GM12878 (cell line): ENCODE measurements at regions not wholly inside any gene's neighbourhood (a gene's known extent, or its start where the extent isn't known, plus 50 kb on each side); places are given as distances from the start of the nearest gene placed in this dataset.

Source experiments
- ATAC-seq: fragments of 200-7000 bp; cut with Tn5 transposase; 3 replicates; pipeline ENCODE4 v1.9.1; 2020; ENCODE audit warnings: mild to moderate bottlenecking, moderate library complexity
- BruUV-seq: library from RNA; stranded (reverse); fragments of 400-500 nt; replicated peaks from 2 replicates; lab custom pipeline; 2021; lab: Mats Ljungman, UMichigan
- CTCF ChIA-PET: fragments of 300-600 bp; sonication (Branson Sonifier 250); formaldehyde crosslinking; extraction: SDS; loops from one replicate; lab custom pipeline; 2021; ENCODE audit warnings: inconsistent platforms; lab: Yijun Ruan, JAX
- POLR2A ChIA-PET: fragments of 350-600 bp; formaldehyde crosslinking; extraction: SDS; loops from one replicate; lab custom pipeline; 2021; ENCODE audit warnings: inconsistent platforms; lab: Charles Lee
- RAD21 ChIA-PET: fragments of 300-600 bp; sonication (Branson Sonifier 250); formaldehyde crosslinking; loops from one replicate; lab custom pipeline; 2023; ENCODE audit warnings: antibody characterized with exemption; ENCODE audit not compliant: unreplicated experiment; lab: Charles Lee
- SMC1A ChIA-PET: fragments of 300-600 bp; sonication (Branson Sonifier 250); formaldehyde crosslinking; loops from one replicate; lab custom pipeline; 2023; ENCODE audit not compliant: unreplicated experiment, uncharacterized antibody; lab: Charles Lee
- DNase-seq: peaks from one replicate; pipeline ENCODE4 v3.0.0-alpha.2; 2011; ENCODE audit warnings: low read depth, low spot score
- FAIRE-seq: peaks from 3 replicates; lab custom pipeline; 2011; peaks lifted over from hg19 to GRCh38; lab: Jason Lieb, UNC
- H2AFZ ChIP-seq: 2 replicates; pipeline ENCODE4 v1.6.0; 2011; ENCODE audit warnings: low read depth, low read length, control low read depth; ENCODE audit not compliant: control insufficient read depth
- H3K27ac ChIP-seq: 2 replicates; pipeline ENCODE4 v1.5.1; 2011; ENCODE audit warnings: control low read depth; ENCODE audit not compliant: control insufficient read depth, insufficient read depth
- H3K27me3 ChIP-seq, 2 experiments: replicated peaks in 1 of 2; 2 replicates each; pipeline versions ENCODE4 v1.6.0 to v1.6.1; 2011; ENCODE audit warnings: low read length in 1 of 2; ENCODE audit not compliant: control insufficient read depth in 2 of 2, insufficient read depth in 2 of 2
- H3K36me3 ChIP-seq, 2 experiments: 2 replicates each; pipeline ENCODE4 v1.5.1; 2011; ENCODE audit warnings: low read length in 1 of 2; ENCODE audit not compliant: control insufficient read depth in 2 of 2, insufficient read depth in 2 of 2
- H3K4me1 ChIP-seq: 2 replicates; pipeline ENCODE4 v1.6.1; 2011; ENCODE audit warnings: mild to moderate bottlenecking, low read length, moderate library complexity, mixed read lengths; ENCODE audit not compliant: control insufficient read depth, insufficient read depth
- H3K4me2 ChIP-seq: 2 replicates; pipeline ENCODE4 v1.6.0; 2011; ENCODE audit warnings: control low read depth; ENCODE audit not compliant: control insufficient read depth, insufficient read depth
- H3K4me3 ChIP-seq: fragments of 200-600 bp; sonication (generic); 2 replicates; pipeline ENCODE4 v1.5.1; 2016
- H3K79me2 ChIP-seq: 2 replicates; pipeline ENCODE4 v1.6.0; 2011; ENCODE audit warnings: low read length; ENCODE audit not compliant: control insufficient read depth, insufficient read depth
- H3K9ac ChIP-seq: 2 replicates; pipeline ENCODE4 v1.8.0; 2011; ENCODE audit warnings: low read length, control low read depth, mixed read lengths; ENCODE audit not compliant: control insufficient read depth, insufficient read depth
- H3K9me3 ChIP-seq: replicated peaks from 3 replicates; pipeline ENCODE4 v1.5.1; 2011; ENCODE audit warnings: mild to moderate bottlenecking, low read length; ENCODE audit not compliant: control insufficient read depth, insufficient read depth
- H4K20me1 ChIP-seq: 2 replicates; pipeline ENCODE4 v1.6.0; 2011; ENCODE audit not compliant: control insufficient read depth, insufficient read depth
- CHD2 ChIP-seq: IDR thresholded peaks from 2 replicates; pipeline ENCODE4 v1.6.1; 2011; ENCODE audit warnings: low read depth, low read length, improper control_type of control experiment, borderline replicate concordance
- CREB1 ChIP-seq: IDR thresholded peaks from 2 replicates; pipeline ENCODE4 v1.6.1; 2012; ENCODE audit warnings: low read depth, mild to moderate bottlenecking, inconsistent platforms
- FOXK2 ChIP-seq: fragments of 450-650 bp; IDR thresholded peaks from 2 replicates; pipeline ENCODE4 v1.6.1; 2017; ENCODE audit warnings: mild to moderate bottlenecking, moderate library complexity
- MTA3 ChIP-seq: IDR thresholded peaks from 2 replicates; pipeline ENCODE4 v1.6.1; 2012; ENCODE audit warnings: low read length, inconsistent platforms, borderline replicate concordance
- MYB ChIP-seq: fragments of 150-350 bp; IDR thresholded peaks from 2 replicates; pipeline ENCODE4 v1.6.1; 2014; ENCODE audit warnings: mild to moderate bottlenecking, low read depth, low read length, borderline replicate concordance
- RAD21 ChIP-seq: IDR thresholded peaks from 2 replicates; pipeline ENCODE4 v1.6.1; 2011; ENCODE audit warnings: mild to moderate bottlenecking, low read depth, low read length, moderate library complexity; ENCODE audit not compliant: insufficient read depth
- SIX5 ChIP-seq: IDR thresholded peaks from 2 replicates; pipeline ENCODE4 v1.6.1; 2011; ENCODE audit warnings: mild to moderate bottlenecking, low read depth, low read length, moderate library complexity; ENCODE audit not compliant: severe bottlenecking
- SPI1 ChIP-seq: IDR thresholded peaks from 2 replicates; pipeline ENCODE4 v1.6.1; 2011; ENCODE audit warnings: low read depth, mild to moderate bottlenecking, low read length, moderate library complexity, borderline replicate concordance; ENCODE audit not compliant: insufficient read depth
- SUPT20H ChIP-seq: IDR thresholded peaks from 2 replicates; pipeline ENCODE4 v1.6.1; 2011; ENCODE audit warnings: low read depth, mild to moderate bottlenecking, low read length, moderate library complexity, borderline replicate concordance; ENCODE audit not compliant: control insufficient read depth
- SUZ12 ChIP-seq: fragments of 200-600 bp; sonication (generic); IDR thresholded peaks from one replicate; pipeline ENCODE4 v1.6.1; 2018; ENCODE audit warnings: antibody characterized with exemption, mild to moderate bottlenecking; ENCODE audit not compliant: unreplicated experiment
- TARDBP ChIP-seq: IDR thresholded peaks from 2 replicates; pipeline ENCODE4 v1.6.1; 2016; ENCODE audit warnings: borderline replicate concordance
- TCF7 ChIP-seq: IDR thresholded peaks from 2 replicates; pipeline ENCODE4 v1.6.1; 2014; ENCODE audit warnings: antibody characterized with exemption, borderline replicate concordance
- ZNF207 ChIP-seq: fragments of 450-650 bp; IDR thresholded peaks from 2 replicates; pipeline ENCODE4 v1.6.1; 2014; ENCODE audit warnings: antibody characterized with exemption, mild to moderate bottlenecking, borderline replicate concordance
- ZNF384 ChIP-seq: IDR thresholded peaks from 2 replicates; pipeline ENCODE4 v1.6.1; 2012; ENCODE audit warnings: low read depth, mild to moderate bottlenecking, low read length, improper control_type of control experiment, borderline replicate concordance
- ZNF622 ChIP-seq: fragments of 450-650 bp; IDR thresholded peaks from 2 replicates; pipeline ENCODE4 v1.6.1; 2017; ENCODE audit warnings: mild to moderate bottlenecking, inconsistent platforms
- in situ Hi-C: fragments of 300-500 bp; cut with MboI; formaldehyde crosslinking; loops from 9 replicates; pipeline ENCODE4 v1.14.3; 2018; ENCODE audit warnings: mixed read lengths
- intact Hi-C: fragments of 100-400 bp; cut with micrococcal nuclease; formaldehyde crosslinking; loops from one replicate; pipeline ENCODE4 v1.14.2; 2022; ENCODE audit not compliant: unreplicated experiment
- TF ChIP-seq, protein P1 (sequence below): fragments of 450-650 bp; IDR thresholded peaks from 2 replicates; pipeline ENCODE4 v1.6.1; 2016; ENCODE audit warnings: mild to moderate bottlenecking, moderate library complexity, borderline replicate concordance
- TF ChIP-seq, protein P2 (sequence below): IDR thresholded peaks from 2 replicates; pipeline ENCODE4 v1.6.1; 2012; ENCODE audit warnings: low read depth, low read length, improper control_type of control experiment
- TF ChIP-seq, protein P3 (sequence below): IDR thresholded peaks from 2 replicates; pipeline ENCODE4 v1.6.1; 2012; ENCODE audit warnings: low read depth, low read length, improper control_type of control experiment

DNA sequence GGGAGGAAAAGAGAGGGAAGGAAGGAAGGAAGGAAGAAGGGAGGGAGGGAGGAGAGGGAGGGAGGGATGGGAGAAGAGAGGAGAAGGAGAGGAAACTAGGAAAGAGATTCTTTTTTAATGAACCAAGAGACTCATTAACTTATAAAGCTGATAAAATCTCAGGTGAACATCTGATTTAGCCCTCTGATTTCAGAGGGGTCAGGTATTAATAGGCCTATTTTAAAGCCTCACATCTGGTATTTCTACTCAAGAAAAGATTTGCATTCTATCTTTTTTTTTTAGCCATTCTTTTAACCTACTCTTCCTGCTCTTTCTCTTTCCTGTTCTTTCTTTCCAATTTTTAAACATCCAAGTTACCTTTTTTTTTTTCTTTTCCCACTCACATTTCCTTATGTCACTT lies 103.3 kb upstream of the CPEB2 start:
- Histone ChIP-seq H3K36me3 (no peaks in the 10 kb centered on the region), H3K27me3 (no peaks in the 10 kb centered on the region), H3K79me2 (no peaks in the 10 kb centered on the region), H3K4me2 (no peak overlapping the region), H3K27ac (no peak overlapping the region), H4K20me1 (no peaks in the 10 kb centered on the region), H3K9me3 (no peaks in the 10 kb centered on the region; the same call in 2 of the 3 replicates), H3K4me3 (no peak overlapping the region), H3K4me1 (no peaks in the 10 kb centered on the region), H3K9ac (no peak overlapping the region), H2AFZ (no peak overlapping the region)
- POLR2A ChIA-PET = no interaction called here
- no peak for DNase-seq
- RAD21 ChIA-PET = no interaction called here
- no TSS peak for BruUV-seq
- CTCF ChIA-PET = no interaction called here
- no peak for FAIRE-seq
- TF ChIP-seq TARDBP (no peak), SIX5 (no peak), ZNF207 (no peak), SUZ12 (no peak), SPI1 (no peak), MYB (no peak), CHD2 (no peak), TCF7 (no peak), MTA3 (no peak), CREB1 (no peak), ZNF384 (no peak), ZNF622 (no peak), RAD21 (no peak), FOXK2 (no peak), SUPT20H (no peak)
- TF ChIP-seq, protein P1, sequence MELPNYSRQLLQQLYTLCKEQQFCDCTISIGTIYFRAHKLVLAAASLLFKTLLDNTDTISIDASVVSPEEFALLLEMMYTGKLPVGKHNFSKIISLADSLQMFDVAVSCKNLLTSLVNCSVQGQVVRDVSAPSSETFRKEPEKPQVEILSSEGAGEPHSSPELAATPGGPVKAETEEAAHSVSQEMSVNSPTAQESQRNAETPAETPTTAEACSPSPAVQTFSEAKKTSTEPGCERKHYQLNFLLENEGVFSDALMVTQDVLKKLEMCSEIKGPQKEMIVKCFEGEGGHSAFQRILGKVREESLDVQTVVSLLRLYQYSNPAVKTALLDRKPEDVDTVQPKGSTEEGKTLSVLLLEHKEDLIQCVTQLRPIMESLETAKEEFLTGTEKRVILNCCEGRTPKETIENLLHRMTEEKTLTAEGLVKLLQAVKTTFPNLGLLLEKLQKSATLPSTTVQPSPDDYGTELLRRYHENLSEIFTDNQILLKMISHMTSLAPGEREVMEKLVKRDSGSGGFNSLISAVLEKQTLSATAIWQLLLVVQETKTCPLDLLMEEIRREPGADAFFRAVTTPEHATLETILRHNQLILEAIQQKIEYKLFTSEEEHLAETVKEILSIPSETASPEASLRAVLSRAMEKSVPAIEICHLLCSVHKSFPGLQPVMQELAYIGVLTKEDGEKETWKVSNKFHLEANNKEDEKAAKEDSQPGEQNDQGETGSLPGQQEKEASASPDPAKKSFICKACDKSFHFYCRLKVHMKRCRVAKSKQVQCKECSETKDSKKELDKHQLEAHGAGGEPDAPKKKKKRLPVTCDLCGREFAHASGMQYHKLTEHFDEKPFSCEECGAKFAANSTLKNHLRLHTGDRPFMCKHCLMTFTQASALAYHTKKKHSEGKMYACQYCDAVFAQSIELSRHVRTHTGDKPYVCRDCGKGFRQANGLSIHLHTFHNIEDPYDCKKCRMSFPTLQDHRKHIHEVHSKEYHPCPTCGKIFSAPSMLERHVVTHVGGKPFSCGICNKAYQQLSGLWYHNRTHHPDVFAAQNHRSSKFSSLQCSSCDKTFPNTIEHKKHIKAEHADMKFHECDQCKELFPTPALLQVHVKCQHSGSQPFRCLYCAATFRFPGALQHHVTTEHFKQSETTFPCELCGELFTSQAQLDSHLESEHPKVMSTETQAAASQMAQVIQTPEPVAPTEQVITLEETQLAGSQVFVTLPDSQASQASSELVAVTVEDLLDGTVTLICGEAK = no peak
- TF ChIP-seq, protein P2, sequence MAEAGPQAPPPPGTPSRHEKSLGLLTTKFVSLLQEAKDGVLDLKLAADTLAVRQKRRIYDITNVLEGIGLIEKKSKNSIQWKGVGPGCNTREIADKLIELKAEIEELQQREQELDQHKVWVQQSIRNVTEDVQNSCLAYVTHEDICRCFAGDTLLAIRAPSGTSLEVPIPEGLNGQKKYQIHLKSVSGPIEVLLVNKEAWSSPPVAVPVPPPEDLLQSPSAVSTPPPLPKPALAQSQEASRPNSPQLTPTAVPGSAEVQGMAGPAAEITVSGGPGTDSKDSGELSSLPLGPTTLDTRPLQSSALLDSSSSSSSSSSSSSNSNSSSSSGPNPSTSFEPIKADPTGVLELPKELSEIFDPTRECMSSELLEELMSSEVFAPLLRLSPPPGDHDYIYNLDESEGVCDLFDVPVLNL = no peak
- TF ChIP-seq, protein P3, sequence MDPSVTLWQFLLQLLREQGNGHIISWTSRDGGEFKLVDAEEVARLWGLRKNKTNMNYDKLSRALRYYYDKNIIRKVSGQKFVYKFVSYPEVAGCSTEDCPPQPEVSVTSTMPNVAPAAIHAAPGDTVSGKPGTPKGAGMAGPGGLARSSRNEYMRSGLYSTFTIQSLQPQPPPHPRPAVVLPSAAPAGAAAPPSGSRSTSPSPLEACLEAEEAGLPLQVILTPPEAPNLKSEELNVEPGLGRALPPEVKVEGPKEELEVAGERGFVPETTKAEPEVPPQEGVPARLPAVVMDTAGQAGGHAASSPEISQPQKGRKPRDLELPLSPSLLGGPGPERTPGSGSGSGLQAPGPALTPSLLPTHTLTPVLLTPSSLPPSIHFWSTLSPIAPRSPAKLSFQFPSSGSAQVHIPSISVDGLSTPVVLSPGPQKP = no peak
- SMC1A ChIA-PET = no interaction called here
- ATAC-seq = no peak
- in situ Hi-C loops = no loop called here
- intact Hi-C loops = no loop called here
